ENCODE measurements at regions not wholly inside any gene's neighbourhood (a gene's known extent, or its start where the extent isn't known, plus 50 kb on each side); places are given as distances from the start of the nearest gene placed in this dataset.

- no peak for TF ChIP-seq CTCF (IDR thresholded peaks at IDR 0.05)
- TF ChIP-seq POLR2AphosphoS5 (IDR thresholded peaks at IDR 0.05), result no peak
- no peak for TF ChIP-seq POLR2A (IDR thresholded peaks at IDR 0.05)
- TF ChIP-seq EP300 (IDR thresholded peaks at IDR 0.05), result no peak
Observed at GRCh38 chr4:160257318-160257717, 1154.4 kb downstream of the RAPGEF2 start.

Data from gastroesophageal sphincter (tissue), 3 donors.